Uterus (tissue), 3 donors: ENCODE measurements at regions not wholly inside any gene's neighbourhood (a gene's known extent, or its start where the extent isn't known, plus 50 kb on each side); places are given as distances from the start of the nearest gene placed in this dataset.

Source experiments
- DNase-seq, 2 donors: peaks; one replicate each; pipeline ENCODE4 v3.0.0-alpha.2; 2019 to 2020
- H3K27ac ChIP-seq, 2 donors: fragments of 200-600 bp; sonication (generic); 1 replicate in 1 of 2; 2 replicates in 1 of 2; pipeline ENCODE4 v1.5.1; 2016 to 2018
- H3K27me3 ChIP-seq, 2 donors: fragments of 200-600 bp; sonication (generic); one replicate each; pipeline ENCODE4 v1.5.1; 2018 to 2019; ENCODE audit warnings: control low read depth in 1 of 2
- H3K36me3 ChIP-seq, 2 donors: fragments of 200-600 bp; sonication (generic); one replicate each; pipeline ENCODE4 v1.5.1; 2019; ENCODE audit warnings: control low read depth in 1 of 2
- H3K4me1 ChIP-seq, 2 donors: fragments of 200-600 bp; sonication (generic); one replicate each; pipeline ENCODE4 v1.5.1; 2018 to 2019; ENCODE audit warnings: control low read depth in 1 of 2
- H3K4me3 ChIP-seq, 2 donors: fragments of 200-600 bp; sonication (generic); 1 replicate in 1 of 2; 2 replicates in 1 of 2; pipeline ENCODE4 v1.5.1; 2018 to 2019; ENCODE audit warnings: mild to moderate bottlenecking in 1 of 2
- H3K9me3 ChIP-seq, 2 donors: fragments of 200-600 bp; sonication (generic); one replicate each; pipeline ENCODE4 v1.5.1; 2019; ENCODE audit warnings: control low read depth in 1 of 2
- CTCF ChIP-seq, 4 experiments: fragments of 200-600 bp in 2 of 4; fragments of 450-650 bp in 2 of 4; sonication (generic) in 2 of 4; IDR thresholded peaks; one replicate each; pipeline ENCODE4 v1.5.1; 2016 to 2019; ENCODE audit warnings: antibody characterized with exemption in 4 of 4, mild to moderate bottlenecking in 2 of 4, moderate library complexity in 1 of 4
- POLR2A ChIP-seq, 2 donors: fragments of 450-650 bp; IDR thresholded peaks; one replicate each; pipeline ENCODE4 v1.6.1; 2016; ENCODE audit warnings: antibody characterized with exemption in 2 of 2, mild to moderate bottlenecking in 1 of 2, moderate library complexity in 1 of 2
- intact Hi-C: fragments of 100-400 bp; cut with DNase I; formaldehyde crosslinking; loops from one replicate; pipeline ENCODE4 v1.15.1; 2023; ENCODE audit warnings: low total_unique reads
- donor health status: DM: yes; HTN: yes; CAD: no.

- intact Hi-C loops, result no loop called here
- Histone ChIP-seq H3K4me3 (no peak overlapping the region), H3K9me3 (no peaks in the 10 kb centered on the region), H3K36me3 (no peaks in the 10 kb centered on the region), H3K27ac (no peak overlapping the region), H3K27me3 (no peaks in the 10 kb centered on the region), H3K4me1 (no peaks in the 10 kb centered on the region)
- DNase-seq, result no peak
- TF ChIP-seq POLR2A (IDR thresholded peaks at IDR 0.05) (no peak), CTCF (IDR thresholded peaks at IDR 0.05) (no peak)
Observed at GRCh38 chr6:141402489-141402888, 730.2 kb upstream of the GJE1 start.

GRCh38 chr6:141401851-141402250, 730.9 kb upstream of the GJE1 start:
- Histone ChIP-seq H3K27ac (no peak overlapping the region), H3K4me3 (no peak overlapping the region), H3K4me1 (no peaks in the 10 kb centered on the region), H3K27me3 (no peaks in the 10 kb centered on the region), H3K36me3 (no peaks in the 10 kb centered on the region), H3K9me3 (no peaks in the 10 kb centered on the region)
- intact Hi-C loops, result no loop called here
- no peak for DNase-seq
- no peak for TF ChIP-seq POLR2A (IDR thresholded peaks at IDR 0.05)
- no peak for TF ChIP-seq CTCF (IDR thresholded peaks at IDR 0.05)

DNA sequence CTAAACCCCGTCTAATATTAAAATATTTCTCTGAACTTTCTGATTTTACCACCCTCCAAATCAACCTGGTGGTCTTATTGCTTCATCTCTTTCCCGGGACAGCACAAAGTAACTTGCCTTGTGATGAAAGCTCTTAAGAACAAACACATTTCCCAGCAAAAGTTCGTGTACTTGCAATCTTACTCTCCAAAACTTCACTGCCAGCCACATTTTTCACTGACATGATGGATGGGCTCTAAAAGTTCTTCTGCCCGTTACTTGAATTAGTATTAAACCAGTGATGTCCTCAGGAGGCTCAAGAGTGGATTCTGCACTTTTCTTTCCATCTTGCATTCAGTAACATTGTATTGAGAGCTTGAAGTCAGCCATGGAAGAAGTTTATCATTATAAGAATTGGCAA, 731.6 kb upstream of the GJE1 start:
- H3K36me3 ChIP-seq, result no peaks in the 10 kb centered on the region
- no peak for TF ChIP-seq CTCF (IDR thresholded peaks at IDR 0.05)
- TF ChIP-seq POLR2A (IDR thresholded peaks at IDR 0.05), result no peak
- no peaks in the 10 kb centered on the region for H3K9me3 ChIP-seq
- no peaks in the 10 kb centered on the region for H3K4me1 ChIP-seq
- no peak overlapping the region for H3K27ac ChIP-seq
- H3K27me3 ChIP-seq, result no peaks in the 10 kb centered on the region
- H3K4me3 ChIP-seq, result no peak overlapping the region
- intact Hi-C loops, result no loop called here
- no peak for DNase-seq

- intact Hi-C loops, result no loop called here
- no peak overlapping the region for H3K4me3 ChIP-seq
- no peaks in the 10 kb centered on the region for H3K9me3 ChIP-seq
- no peak for TF ChIP-seq CTCF (IDR thresholded peaks at IDR 0.05)
- TF ChIP-seq POLR2A (IDR thresholded peaks at IDR 0.05), result no peak
- no peaks in the 10 kb centered on the region for H3K36me3 ChIP-seq
- H3K27ac ChIP-seq, result no peak overlapping the region
- DNase-seq, result no peak
- no peaks in the 10 kb centered on the region for H3K27me3 ChIP-seq
- H3K4me1 ChIP-seq, result no peaks in the 10 kb centered on the region
Observed at GRCh38 chr6:141398949-141399348, 733.8 kb upstream of the GJE1 start.

DNA sequence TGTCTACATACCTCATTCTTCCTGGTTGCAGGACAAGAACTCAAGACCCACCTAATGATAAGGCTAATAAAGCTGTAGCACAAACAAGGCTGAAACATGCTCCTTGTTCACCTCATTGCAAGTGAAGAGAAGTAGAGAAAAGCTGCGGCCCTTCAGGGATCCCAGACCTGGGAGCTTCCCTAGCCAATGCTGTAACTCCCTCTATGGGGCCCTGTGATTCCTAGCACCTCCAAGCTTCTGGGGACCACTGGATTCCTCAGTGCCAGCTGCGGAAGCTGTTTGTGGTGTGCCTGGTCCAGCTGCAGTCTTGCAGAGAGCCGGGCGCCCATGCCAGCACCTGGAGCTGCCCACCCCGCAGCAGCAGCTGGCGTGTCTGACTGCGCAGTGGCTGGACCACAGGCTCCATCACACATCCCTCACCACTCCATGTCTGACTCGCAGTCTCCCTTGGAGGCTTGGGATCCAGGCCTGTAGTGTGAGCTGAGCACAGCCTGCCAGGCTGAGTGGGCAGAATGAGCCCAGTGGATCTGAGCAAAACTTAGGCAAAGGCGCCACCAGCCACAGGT, 737.2 kb upstream of the GJE1 start:
- Histone ChIP-seq H3K4me3 (no peak overlapping the region), H3K27ac (no peak overlapping the region), H3K4me1 (no peaks in the 10 kb centered on the region), H3K9me3 (no peaks in the 10 kb centered on the region), H3K27me3 (no peaks in the 10 kb centered on the region), H3K36me3 (no peaks in the 10 kb centered on the region)
- no peak for DNase-seq
- TF ChIP-seq CTCF (IDR thresholded peaks at IDR 0.05) (no peak), POLR2A (IDR thresholded peaks at IDR 0.05) (no peak)
- intact Hi-C loops, result no loop called here
